AG04450 (cell line): ENCODE measurements at regions not wholly inside any gene's neighbourhood (a gene's known extent, or its start where the extent isn't known, plus 50 kb on each side); places are given as distances from the start of the nearest gene placed in this dataset.
"Not testable (repeated sequence)": the region's sequence is repeated elsewhere in the genome, so short reads cannot be mapped to it uniquely, and the experiment has no call there.

Experiments
- CTCF ChIA-PET: fragments of 300-600, 350-600 bp; formaldehyde crosslinking; extraction: SDS; loops from one replicate; lab custom pipeline; 2022; ENCODE audit warnings: antibody characterized with exemption, inconsistent platforms; lab: Charles Lee
- POLR2A ChIA-PET: fragments of 350-600 bp; formaldehyde crosslinking; extraction: SDS; loops from one replicate; lab custom pipeline; 2021; ENCODE audit warnings: antibody characterized with exemption, inconsistent platforms; lab: Yijun Ruan, JAX
- DNase-seq: peaks from one replicate; pipeline ENCODE4 v3.0.0-alpha.2; 2011; ENCODE audit warnings: low read depth, low spot score
- H3K27ac ChIP-seq: one replicate; pipeline ENCODE4 v1.5.1; 2012; ENCODE audit warnings: low read depth, low read length, control low read depth
- H3K27me3 ChIP-seq: one replicate; pipeline ENCODE4 v1.6.0; 2012; ENCODE audit warnings: low read length; ENCODE audit not compliant: control insufficient read depth, insufficient read depth
- H3K4me3 ChIP-seq: 2 replicates; pipeline ENCODE4 v1.5.1; 2011; ENCODE audit warnings: mild to moderate bottlenecking, low read depth, low read length, control low read depth
- H3K9me3 ChIP-seq: 2 replicates; pipeline ENCODE4 v1.5.1; 2012; ENCODE audit warnings: low read length; ENCODE audit not compliant: control insufficient read depth, insufficient read depth

- H3K4me3 ChIP-seq, H3K9me3 ChIP-seq, POLR2A ChIA-PET, H3K27me3 ChIP-seq, DNase-seq, CTCF ChIA-PET, H3K27ac ChIP-seq: not testable (repeated sequence)
These were observed 85.8 kb upstream of the NOTCH2NLA start for GRCh38 chr1:146314449-146315246.

DNA sequence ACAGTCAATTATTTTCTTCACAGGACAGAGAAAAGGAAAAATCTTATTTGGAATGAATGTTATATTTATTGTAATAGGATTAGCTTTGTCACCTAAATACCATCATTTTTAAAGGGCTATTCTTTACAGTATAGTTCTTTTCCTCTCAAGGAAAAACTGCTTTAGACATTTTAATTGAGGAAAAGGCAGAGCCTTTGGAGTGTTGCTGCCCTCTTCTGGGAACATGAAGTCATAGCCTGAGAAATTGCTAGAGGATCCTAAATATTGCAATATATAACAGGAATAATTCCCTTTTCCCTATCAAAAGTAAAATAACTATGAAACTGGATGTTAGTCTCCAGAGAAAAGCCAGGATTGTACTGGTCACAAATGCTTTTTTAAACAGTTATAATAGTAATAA lies 81.8 kb upstream of the NOTCH2NLA start:
- POLR2A ChIA-PET, H3K27ac ChIP-seq, DNase-seq, H3K27me3 ChIP-seq, CTCF ChIA-PET, H3K9me3 ChIP-seq, H3K4me3 ChIP-seq: not testable (repeated sequence)

- CTCF ChIA-PET, H3K27me3 ChIP-seq, H3K27ac ChIP-seq, POLR2A ChIA-PET, DNase-seq, H3K9me3 ChIP-seq, H3K4me3 ChIP-seq: not testable (repeated sequence)
These were observed 80.6 kb upstream of the NOTCH2NLA start for GRCh38 chr1:146309427-146309826.

- DNase-seq, H3K9me3 ChIP-seq, POLR2A ChIA-PET, H3K27ac ChIP-seq, H3K4me3 ChIP-seq, H3K27me3 ChIP-seq, CTCF ChIA-PET: not testable (repeated sequence)
These were observed 80.1 kb upstream of the NOTCH2NLA start for GRCh38 chr1:146308892-146309291.

GRCh38 chr1:146308152-146308551 lies 79.3 kb upstream of the NOTCH2NLA start:
- H3K9me3 ChIP-seq, DNase-seq, POLR2A ChIA-PET, H3K27me3 ChIP-seq, H3K27ac ChIP-seq, H3K4me3 ChIP-seq, CTCF ChIA-PET: not testable (repeated sequence)

GRCh38 chr1:146307632-146308031 lies 78.8 kb upstream of the NOTCH2NLA start:
- POLR2A ChIA-PET, CTCF ChIA-PET, H3K4me3 ChIP-seq, H3K27ac ChIP-seq, H3K27me3 ChIP-seq, DNase-seq, H3K9me3 ChIP-seq: not testable (repeated sequence)

GRCh38 chr1:146306651-146307050 lies 77.8 kb upstream of the NOTCH2NLA start:
- H3K9me3 ChIP-seq, H3K27ac ChIP-seq, CTCF ChIA-PET, DNase-seq, H3K27me3 ChIP-seq, POLR2A ChIA-PET, H3K4me3 ChIP-seq: not testable (repeated sequence)

GRCh38 chr1:146305442-146305841 lies 76.6 kb upstream of the NOTCH2NLA start:
- POLR2A ChIA-PET, H3K9me3 ChIP-seq, H3K27me3 ChIP-seq, H3K4me3 ChIP-seq, CTCF ChIA-PET, DNase-seq, H3K27ac ChIP-seq: not testable (repeated sequence)

DNA sequence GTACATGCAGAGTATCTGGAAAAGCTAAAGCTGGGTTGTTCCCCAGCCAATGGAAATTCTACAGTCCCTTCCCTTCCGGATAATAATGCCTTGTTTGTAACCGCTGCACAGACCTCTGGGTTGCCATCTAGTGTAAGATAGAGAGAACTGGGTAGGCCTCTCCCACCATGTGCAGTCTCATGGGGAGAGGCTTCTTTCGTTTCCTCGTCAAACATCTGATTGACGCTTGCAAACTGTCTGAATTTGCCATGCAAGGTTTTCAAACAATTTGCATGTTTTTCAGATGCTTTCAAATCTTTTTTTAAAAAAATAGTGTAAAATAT lies 69.7 kb upstream of the NOTCH2NLA start:
- H3K4me3 ChIP-seq, POLR2A ChIA-PET, DNase-seq, H3K9me3 ChIP-seq, CTCF ChIA-PET, H3K27ac ChIP-seq, H3K27me3 ChIP-seq: not testable (repeated sequence)

- DNase-seq, H3K27me3 ChIP-seq, H3K27ac ChIP-seq, POLR2A ChIA-PET, H3K4me3 ChIP-seq, CTCF ChIA-PET, H3K9me3 ChIP-seq: not testable (repeated sequence)
These were observed 69.2 kb upstream of the NOTCH2NLA start for GRCh38 chr1:146297781-146298574.

- DNase-seq, POLR2A ChIA-PET, H3K9me3 ChIP-seq, H3K27me3 ChIP-seq, H3K27ac ChIP-seq, CTCF ChIA-PET, H3K4me3 ChIP-seq: not testable (repeated sequence)
These were observed 64.4 kb upstream of the NOTCH2NLA start for GRCh38 chr1:146292940-146293936.
